H9 (cell line): ENCODE measurements at regions not wholly inside any gene's neighbourhood (a gene's known extent, or its start where the extent isn't known, plus 50 kb on each side); places are given as distances from the start of the nearest gene placed in this dataset.

Experiments used
- DNase-seq: peaks from one replicate; pipeline ENCODE4 v3.0.0-alpha.2; 2017
- H2AFZ ChIP-seq: one replicate; pipeline ENCODE4 v1.6.1; 2013; ENCODE audit warnings: mild to moderate bottlenecking, low read length, control low read depth, moderate library complexity
- H2AK5ac ChIP-seq: 2 replicates; pipeline ENCODE4 v1.6.1; 2013; ENCODE audit warnings: low read length, control low read depth, mixed read lengths; ENCODE audit not compliant: insufficient read length
- H2BK120ac ChIP-seq: one replicate; pipeline ENCODE4 v1.6.1; 2013; ENCODE audit warnings: low read depth, mild to moderate bottlenecking, low read length, control low read depth, inconsistent platforms; ENCODE audit not compliant: poor library complexity, severe bottlenecking
- H2BK12ac ChIP-seq: 2 replicates; pipeline ENCODE4 v1.6.1; 2013; ENCODE audit warnings: low read length, control low read depth, mixed read lengths, low read depth; ENCODE audit not compliant: insufficient read length
- H2BK15ac ChIP-seq: 2 replicates; pipeline ENCODE4 v1.6.1; 2013; ENCODE audit warnings: low read depth, low read length, control low read depth
- H2BK20ac ChIP-seq: one replicate; pipeline ENCODE4 v1.6.1; 2013; ENCODE audit warnings: low read depth, mild to moderate bottlenecking, low read length, control low read depth, inconsistent platforms; ENCODE audit not compliant: poor library complexity, severe bottlenecking
- H2BK5ac ChIP-seq: 2 replicates; pipeline ENCODE4 v1.6.1; 2013; ENCODE audit warnings: low read length, control low read depth, mixed read lengths; ENCODE audit not compliant: insufficient read length
- H3K14ac ChIP-seq: 2 replicates; pipeline ENCODE4 v1.6.1; 2013; ENCODE audit warnings: low read length, control low read depth; ENCODE audit not compliant: insufficient read depth
- H3K18ac ChIP-seq: 2 replicates; pipeline ENCODE4 v1.6.1; 2013; ENCODE audit warnings: low read depth, mild to moderate bottlenecking, mixed read lengths, low read length, control low read depth; ENCODE audit not compliant: insufficient read length
- H3K23ac ChIP-seq: 2 replicates; pipeline ENCODE4 v1.6.1; 2013; ENCODE audit warnings: low read length, control low read depth, mixed read lengths, low read depth; ENCODE audit not compliant: insufficient read length
- H3K23me2 ChIP-seq: 2 replicates; pipeline ENCODE4 v1.6.1; 2013; ENCODE audit warnings: low read depth, mild to moderate bottlenecking, mixed read lengths, low read length, control low read depth; ENCODE audit not compliant: insufficient read length, poor library complexity, severe bottlenecking
- H3K27ac ChIP-seq: 2 replicates; pipeline ENCODE4 v1.5.1; 2013; ENCODE audit warnings: low read length, control low read depth, mixed read lengths, low read depth; ENCODE audit not compliant: insufficient read length
- H3K27me3 ChIP-seq: 2 replicates; pipeline ENCODE4 v1.6.1; 2013; ENCODE audit warnings: low read length, control low read depth, inconsistent platforms; ENCODE audit not compliant: insufficient read depth
- H3K4ac ChIP-seq: 2 replicates; pipeline ENCODE4 v1.6.1; 2013; ENCODE audit warnings: low read depth, mild to moderate bottlenecking, control low read depth, inconsistent platforms, low read length, moderate library complexity
- H3K4me1 ChIP-seq: 2 replicates; pipeline ENCODE4 v1.6.1; 2013; ENCODE audit warnings: low read length, control low read depth, inconsistent platforms; ENCODE audit not compliant: insufficient read depth
- H3K4me2 ChIP-seq: 2 replicates; pipeline ENCODE4 v1.6.1; 2013; ENCODE audit warnings: low read length, control low read depth, mixed read lengths; ENCODE audit not compliant: insufficient read length, insufficient read depth
- H3K56ac ChIP-seq: 2 replicates; pipeline ENCODE4 v1.6.1; 2013; ENCODE audit warnings: low read depth, mild to moderate bottlenecking, mixed read lengths, low read length, control low read depth; ENCODE audit not compliant: insufficient read length
- H3K79me1 ChIP-seq: 2 replicates; pipeline ENCODE4 v1.6.1; 2013; ENCODE audit warnings: low read depth, mild to moderate bottlenecking, moderate library complexity, low read length, control low read depth, inconsistent platforms; ENCODE audit not compliant: insufficient read depth, poor library complexity, severe bottlenecking
- H3K79me2 ChIP-seq: 2 replicates; pipeline ENCODE4 v1.6.1; 2013; ENCODE audit warnings: low read length, control low read depth, inconsistent platforms; ENCODE audit not compliant: insufficient read depth
- H3K9ac ChIP-seq: 2 replicates; pipeline ENCODE4 v1.6.1; 2013; ENCODE audit warnings: low read length, control low read depth, mixed read lengths; ENCODE audit not compliant: insufficient read length; ENCODE audit errors: extremely low read depth
- H3K9me3 ChIP-seq: one replicate; pipeline ENCODE4 v1.6.1; 2013; ENCODE audit warnings: low read depth, low read length, inconsistent platforms; ENCODE audit not compliant: control insufficient read depth
- H3T11ph ChIP-seq: one replicate; pipeline ENCODE4 v1.6.1; 2013; ENCODE audit warnings: mild to moderate bottlenecking, low read length, control low read depth, inconsistent platforms
- H4K20me1 ChIP-seq: one replicate; pipeline ENCODE4 v1.6.1; 2013; ENCODE audit not compliant: control insufficient read depth, insufficient read length, insufficient read depth
- H4K5ac ChIP-seq: 2 replicates; pipeline ENCODE4 v1.6.1; 2013; ENCODE audit warnings: low read depth, mild to moderate bottlenecking, mixed read lengths, low read length, control low read depth; ENCODE audit not compliant: insufficient read length
- H4K8ac ChIP-seq: replicated peaks from 2 replicates; pipeline ENCODE4 v1.6.1; 2013; ENCODE audit warnings: low read length, control low read depth, mixed read lengths, low read depth; ENCODE audit not compliant: insufficient read length
- H4K91ac ChIP-seq: 2 replicates; pipeline ENCODE4 v1.6.1; 2013; ENCODE audit warnings: low read depth, mild to moderate bottlenecking, moderate library complexity, mixed read lengths, low read length, control low read depth; ENCODE audit not compliant: insufficient read length
- H3K27ac Mint-ChIP-seq, 3 experiments: 2 replicates in 2 of 3; 3 replicates in 1 of 3; pipeline ENCODE4 v1.8.0; 2020 to 2021; ENCODE audit warnings: mixed read lengths in 3 of 3, mild to moderate bottlenecking in 1 of 3, moderate library complexity in 1 of 3
- H3K27me3 Mint-ChIP-seq: 2 replicates; pipeline ENCODE4 v1.8.0; 2021; ENCODE audit warnings: low read depth, mild to moderate bottlenecking, moderate library complexity, mixed read lengths
- H3K36me3 Mint-ChIP-seq, 3 experiments: 2 replicates in 2 of 3; 3 replicates in 1 of 3; pipeline ENCODE4 v1.8.0; 2020 to 2021; ENCODE audit warnings: low read depth in 3 of 3, mixed read lengths in 3 of 3; ENCODE audit not compliant: insufficient read depth in 1 of 3
- H3K4me1 Mint-ChIP-seq, 2 experiments: 2 replicates each; pipeline ENCODE4 v1.8.0; 2020; ENCODE audit warnings: mixed read lengths in 2 of 2
- H3K4me3 Mint-ChIP-seq, 2 experiments: 2 replicates in 1 of 2; 3 replicates in 1 of 2; pipeline ENCODE4 v1.8.0; 2020 to 2021; ENCODE audit warnings: mild to moderate bottlenecking in 2 of 2, mixed read lengths in 2 of 2, moderate library complexity in 1 of 2
- H3K9me3 Mint-ChIP-seq, 2 experiments: 2 replicates in 1 of 2; 3 replicates in 1 of 2; pipeline ENCODE4 v1.8.0; 2020; ENCODE audit warnings: mild to moderate bottlenecking in 2 of 2, mixed read lengths in 2 of 2, moderate library complexity in 1 of 2
- WGBS: extraction: QIAGEN DNeasy Blood & Tissue Kit; methylation state at CpG from one replicate; pipeline ENCODE4 v1.1.7; 2013; ENCODE audit warnings: missing lambda C conversion rate, low lambda C conversion rate, mixed read lengths; ENCODE audit not compliant: insufficient read length; ENCODE audit errors: extremely low coverage; 5-methylcytosine and 5-hydroxymethylcytosine counted together
- TF ChIP-seq, protein P1 (sequence below): fragments of 200-600 bp; sonication (generic); conservative IDR thresholded peaks from 3 replicates; pipeline ENCODE4 v1.8.0; 2021; ENCODE audit warnings: antibody characterized with exemption, mild to moderate bottlenecking

DNA sequence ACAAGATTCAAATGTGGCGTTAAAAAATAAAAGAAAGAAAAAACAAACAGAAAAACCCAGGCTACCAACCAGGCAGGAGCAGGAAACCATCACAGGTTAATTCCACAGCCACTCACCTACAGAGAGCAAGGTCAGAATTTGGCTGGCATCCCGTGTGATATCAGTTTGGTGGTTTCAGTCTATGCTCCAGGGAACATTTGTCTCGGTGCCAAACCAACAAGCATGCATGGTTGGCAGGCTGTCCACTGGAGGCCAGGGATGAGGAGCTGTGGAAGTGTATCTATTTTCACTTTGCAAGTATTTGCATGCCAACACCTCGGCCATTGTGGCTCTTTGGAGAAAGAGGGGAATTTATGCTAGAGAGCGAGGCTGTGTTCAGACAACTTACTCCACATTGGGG lies 53.1 kb upstream of the PROX1 start:
- no peak overlapping the region for H2BK120ac ChIP-seq
- WGBS: no CpG with 5 or more reads among the region's 5 CpGs
- Mint-ChIP-seq H3K9me3 (no peaks in the 10 kb centered on the region; a peak in 1 of 5 replicates), H3K4me1 (no peaks in the 10 kb centered on the region), H3K4me3 (no peak overlapping the region), H3K27ac (no peak overlapping the region; a peak in 1 of 7 replicates), H3K36me3 (peaks cover 0 to 2% (median 0%) of the 10 kb centered on the region in 3 experiments; a peak in 2 of 7 replicates), H3K27me3 (0 out of 2 replicates have a peak, but pooled peaks cover 3% of the 10 kb centered on the region)
- no peak overlapping the region for H2BK20ac ChIP-seq
- H3K23ac ChIP-seq: no peak overlapping the region
- H3K79me2 ChIP-seq: no peaks in the 10 kb centered on the region
- H2BK5ac ChIP-seq: no peak overlapping the region
- no peak overlapping the region for H2AK5ac ChIP-seq
- H3K9me3 ChIP-seq: no peaks in the 10 kb centered on the region
- TF ChIP-seq, protein P1, sequence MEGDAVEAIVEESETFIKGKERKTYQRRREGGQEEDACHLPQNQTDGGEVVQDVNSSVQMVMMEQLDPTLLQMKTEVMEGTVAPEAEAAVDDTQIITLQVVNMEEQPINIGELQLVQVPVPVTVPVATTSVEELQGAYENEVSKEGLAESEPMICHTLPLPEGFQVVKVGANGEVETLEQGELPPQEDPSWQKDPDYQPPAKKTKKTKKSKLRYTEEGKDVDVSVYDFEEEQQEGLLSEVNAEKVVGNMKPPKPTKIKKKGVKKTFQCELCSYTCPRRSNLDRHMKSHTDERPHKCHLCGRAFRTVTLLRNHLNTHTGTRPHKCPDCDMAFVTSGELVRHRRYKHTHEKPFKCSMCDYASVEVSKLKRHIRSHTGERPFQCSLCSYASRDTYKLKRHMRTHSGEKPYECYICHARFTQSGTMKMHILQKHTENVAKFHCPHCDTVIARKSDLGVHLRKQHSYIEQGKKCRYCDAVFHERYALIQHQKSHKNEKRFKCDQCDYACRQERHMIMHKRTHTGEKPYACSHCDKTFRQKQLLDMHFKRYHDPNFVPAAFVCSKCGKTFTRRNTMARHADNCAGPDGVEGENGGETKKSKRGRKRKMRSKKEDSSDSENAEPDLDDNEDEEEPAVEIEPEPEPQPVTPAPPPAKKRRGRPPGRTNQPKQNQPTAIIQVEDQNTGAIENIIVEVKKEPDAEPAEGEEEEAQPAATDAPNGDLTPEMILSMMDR: no peak
- no peak overlapping the region for H2AFZ ChIP-seq
- H3K18ac ChIP-seq: no peak overlapping the region
- no peak overlapping the region for H3K27ac ChIP-seq
- no peak overlapping the region for H3K14ac ChIP-seq
- no peak overlapping the region for H3K4ac ChIP-seq
- no peak overlapping the region for H3K9ac ChIP-seq
- no peak overlapping the region for H3K4me2 ChIP-seq
- no peak overlapping the region for H4K91ac ChIP-seq
- H4K8ac ChIP-seq: no peak overlapping the region
- no peaks in the 10 kb centered on the region for H3K79me1 ChIP-seq
- no peak overlapping the region for H3K56ac ChIP-seq
- no peak overlapping the region for H4K5ac ChIP-seq
- no peak overlapping the region for H2BK15ac ChIP-seq
- DNase-seq: no peak
- no peaks in the 10 kb centered on the region for H4K20me1 ChIP-seq
- H3T11ph ChIP-seq: no peak overlapping the region
- no peaks in the 10 kb centered on the region for H3K4me1 ChIP-seq
- H2BK12ac ChIP-seq: no peak overlapping the region
- H3K23me2 ChIP-seq: no peaks in the 10 kb centered on the region
- H3K27me3 ChIP-seq: no peaks in the 10 kb centered on the region
